ENCODE measurements at regions not wholly inside any gene's neighbourhood (a gene's known extent, or its start where the extent isn't known, plus 50 kb on each side); places are given as distances from the start of the nearest gene placed in this dataset.

DNA sequence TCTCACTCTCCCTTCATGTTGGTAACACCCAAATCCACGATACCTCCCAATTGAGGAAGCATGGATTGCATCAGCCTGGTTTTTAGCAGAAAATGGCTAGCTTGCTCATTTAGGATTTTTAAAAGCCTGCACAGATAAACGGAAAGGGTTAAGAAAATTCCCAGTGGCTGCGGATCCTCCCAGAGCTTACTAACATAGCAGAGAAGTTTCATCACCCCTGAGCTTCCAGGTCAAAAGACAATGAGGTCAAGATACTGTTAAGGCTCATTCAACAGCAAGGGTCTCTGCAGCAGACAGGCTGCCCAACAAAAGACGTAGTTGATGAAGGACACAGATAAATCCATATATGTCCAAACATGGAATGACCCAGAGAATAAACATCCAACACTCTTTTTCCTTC lies 220.2 kb downstream of the ASMT start:
- TF ChIP-seq POLR2A (IDR thresholded peaks at IDR 0.05), result no peak
- TF ChIP-seq, protein P1, sequence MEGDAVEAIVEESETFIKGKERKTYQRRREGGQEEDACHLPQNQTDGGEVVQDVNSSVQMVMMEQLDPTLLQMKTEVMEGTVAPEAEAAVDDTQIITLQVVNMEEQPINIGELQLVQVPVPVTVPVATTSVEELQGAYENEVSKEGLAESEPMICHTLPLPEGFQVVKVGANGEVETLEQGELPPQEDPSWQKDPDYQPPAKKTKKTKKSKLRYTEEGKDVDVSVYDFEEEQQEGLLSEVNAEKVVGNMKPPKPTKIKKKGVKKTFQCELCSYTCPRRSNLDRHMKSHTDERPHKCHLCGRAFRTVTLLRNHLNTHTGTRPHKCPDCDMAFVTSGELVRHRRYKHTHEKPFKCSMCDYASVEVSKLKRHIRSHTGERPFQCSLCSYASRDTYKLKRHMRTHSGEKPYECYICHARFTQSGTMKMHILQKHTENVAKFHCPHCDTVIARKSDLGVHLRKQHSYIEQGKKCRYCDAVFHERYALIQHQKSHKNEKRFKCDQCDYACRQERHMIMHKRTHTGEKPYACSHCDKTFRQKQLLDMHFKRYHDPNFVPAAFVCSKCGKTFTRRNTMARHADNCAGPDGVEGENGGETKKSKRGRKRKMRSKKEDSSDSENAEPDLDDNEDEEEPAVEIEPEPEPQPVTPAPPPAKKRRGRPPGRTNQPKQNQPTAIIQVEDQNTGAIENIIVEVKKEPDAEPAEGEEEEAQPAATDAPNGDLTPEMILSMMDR (IDR thresholded peaks at IDR 0.05), result no peak
